GM21529 (cell line): ENCODE measurements at regions not wholly inside any gene's neighbourhood (a gene's known extent, or its start where the extent isn't known, plus 50 kb on each side); places are given as distances from the start of the nearest gene placed in this dataset.
"Not testable (repeated sequence)": the region's sequence is repeated elsewhere in the genome, so short reads cannot be mapped to it uniquely, and the experiment has no call there.

ENCODE experiments used
- ATAC-seq: cut with Tn5 transposase; IDR thresholded peaks from one replicate; pipeline ENCODE4 v1.9.1; 2021; ENCODE audit not compliant: unreplicated experiment

GRCh38 chr6:11961923-11962322 lies 50.2 kb upstream of the HIVEP1 start:
- no peak for ATAC-seq

- no peak for ATAC-seq
Observed at GRCh38 chr6:11960909-11961779, 51.0 kb upstream of the HIVEP1 start.

- no peak for ATAC-seq
Observed at GRCh38 chr6:11956781-11957180, 55.3 kb upstream of the HIVEP1 start.

GRCh38 chr6:11953641-11954040 lies 58.5 kb upstream of the HIVEP1 start:
- ATAC-seq = no peak

- ATAC-seq = no peak
Observed at GRCh38 chr6:11952316-11952715, 59.8 kb upstream of the HIVEP1 start.

GRCh38 chr6:11951868-11952267 lies 60.2 kb upstream of the HIVEP1 start:
- ATAC-seq = no peak

- no peak for ATAC-seq
Observed at GRCh38 chr6:11950109-11950508, 62.0 kb upstream of the HIVEP1 start.

- ATAC-seq = no peak
Observed at GRCh38 chr6:11947575-11947974, 64.5 kb upstream of the HIVEP1 start.

GRCh38 chr6:11947063-11947462 lies 65.0 kb upstream of the HIVEP1 start:
- no peak for ATAC-seq

- no peak for ATAC-seq
Observed at GRCh38 chr6:11944111-11944510, 68.0 kb upstream of the HIVEP1 start.

- no peak for ATAC-seq
Observed at GRCh38 chr6:11943060-11943459, 69.1 kb upstream of the HIVEP1 start.

GRCh38 chr6:11942185-11942864 lies 69.8 kb upstream of the HIVEP1 start:
- no peak for ATAC-seq

GRCh38 chr6:11940532-11941166 lies 71.5 kb upstream of the HIVEP1 start:
- not testable (repeated sequence) for ATAC-seq

GRCh38 chr6:11938285-11938890 lies 73.7 kb upstream of the HIVEP1 start:
- no peak for ATAC-seq

GRCh38 chr6:11934638-11935037 lies 77.5 kb upstream of the HIVEP1 start:
- no peak for ATAC-seq

- ATAC-seq = not testable (repeated sequence)
Observed at GRCh38 chr6:11932892-11933291, 79.2 kb upstream of the HIVEP1 start.

- ATAC-seq = no peak
Observed at GRCh38 chr6:11931296-11932035, 80.6 kb upstream of the HIVEP1 start.

GRCh38 chr6:11930834-11931233 lies 81.3 kb upstream of the HIVEP1 start:
- ATAC-seq = not testable (repeated sequence)

GRCh38 chr6:11930240-11930639 lies 81.9 kb upstream of the HIVEP1 start:
- ATAC-seq = no peak

GRCh38 chr6:11929241-11929835 lies 82.8 kb upstream of the HIVEP1 start:
- no peak for ATAC-seq
